Pancreas (tissue), 10 donors: ENCODE measurements at regions not wholly inside any gene's neighbourhood (a gene's known extent, or its start where the extent isn't known, plus 50 kb on each side); places are given as distances from the start of the nearest gene placed in this dataset.

Experiments
- ATAC-seq, 4 donors: fragments of 200-7000 bp; cut with Tn5 transposase; one replicate each; pipeline versions ENCODE4 v1.8.0 to v1.9.1; 2020; ENCODE audit warnings: mild to moderate bottlenecking in 4 of 4, moderate library complexity in 4 of 4
- DNase-seq, 6 donors: peaks; one replicate each; pipeline ENCODE4 v3.0.0-alpha.2; 2020
- FAIRE-seq: peaks from 2 replicates; lab custom pipeline; 2012; peaks lifted over from hg19 to GRCh38; lab: Jason Lieb, UNC
- H3K27ac ChIP-seq, 4 donors: fragments of 200-600 bp; sonication (generic); 1 replicate in 3 of 4; 2 replicates in 1 of 4; pipeline versions ENCODE4 v1.5.0 to v1.8.0; 2020
- H3K27me3 ChIP-seq, 4 donors: fragments of 200-600 bp; one replicate each; pipeline ENCODE4 v1.8.0; 2021
- H3K36me3 ChIP-seq, 3 donors: fragments of 200-600 bp; sonication (generic) in 1 of 3; one replicate each; pipeline versions ENCODE4 v1.5.0 to v1.8.0; 2020 to 2021
- H3K4me1 ChIP-seq, 3 donors: fragments of 200-600 bp; one replicate each; pipeline ENCODE4 v1.8.0; 2021
- H3K4me3 ChIP-seq, 4 donors: fragments of 200-600 bp; sonication (generic) in 2 of 4; one replicate each; pipeline versions ENCODE4 v1.5.0 to v1.8.0; 2020 to 2021
- H3K9me3 ChIP-seq, 4 donors: fragments of 200-600 bp; one replicate each; pipeline ENCODE4 v1.8.0; 2021
- CTCF ChIP-seq, 4 donors: fragments of 200-600 bp; sonication (generic) in 3 of 4; IDR thresholded peaks; one replicate each; pipeline versions ENCODE4 v1.5.0 to v1.8.0; 2021; ENCODE audit warnings: antibody characterized with exemption in 4 of 4
- WGBS, 2 donors: extraction: QIAGEN DNeasy Blood & Tissue Kit; methylation state at CpG; one replicate each; pipeline ENCODE4 v1.1.7; 2013; 5-methylcytosine and 5-hydroxymethylcytosine counted together
- intact Hi-C, 3 donors: fragments of 100-400 bp; cut with DNase I; formaldehyde crosslinking; loops; one replicate each; pipeline versions ENCODE4 v1.11.1 to v1.14.2; 2022
- donor health status: healthy with polysubstance abuse.
- donor health status: DM: no; HTN: no; CAD: no; lungs with moderate emphysema.
- donor health status: DM: no; HTN: no; CAD: no.
- donor health status: control.
- donor health status: control.
- donor health status: Bipolar disorder and iron deficiency.
- donor health status: DM: yes; HTN: yes; CAD: no.
- donor health status: DM: no; HTN: no; CAD: no.
- donor health status: DM: no; HTN: no; CAD: no.
- donor health status: DM: yes; HTN: yes; CAD: no.

- no peak for FAIRE-seq
Measured at GRCh38 chr4:81602854-81603253, 131.1 kb upstream of the RASGEF1B start.

DNA sequence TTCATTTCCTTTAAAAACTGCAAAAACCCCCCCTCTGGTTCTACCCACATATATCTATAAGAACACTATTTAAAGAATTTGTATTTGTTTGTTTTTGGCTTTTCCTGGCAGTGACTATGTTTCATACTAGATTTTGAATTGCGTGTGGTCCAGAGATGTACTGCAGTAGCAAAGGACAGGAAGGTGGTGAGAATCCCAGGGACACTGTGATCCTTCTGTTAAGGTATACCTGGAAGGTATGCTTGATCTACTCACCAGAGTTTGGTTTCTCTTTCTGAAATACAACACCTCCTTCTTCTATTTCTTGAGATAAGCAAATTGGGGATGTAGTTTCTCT is 129.6 kb upstream of the RASGEF1B start:
- Histone ChIP-seq H3K4me1 (no peaks in the 10 kb centered on the region), H3K27ac (no peak overlapping the region), H3K36me3 (no peaks in the 10 kb centered on the region), H3K4me3 (no peak overlapping the region), H3K9me3 (no peaks in the 10 kb centered on the region), H3K27me3 (no peaks in the 10 kb centered on the region)
- FAIRE-seq = no peak
- 47 to 53% methylated on average over 1 of the region's 1 CpG for WGBS, 2 donors
- intact Hi-C loops = no loop called here
- ATAC-seq = peak in 1 of 4 donors; percentile 16
- TF ChIP-seq CTCF (IDR thresholded peaks at IDR 0.05) = no peak
- DNase-seq = no peak

More at GRCh38 chr4:81602854-81603253, 131.1 kb upstream of the RASGEF1B start:
- Histone ChIP-seq H3K9me3 (no peaks in the 10 kb centered on the region), H3K4me1 (no peaks in the 10 kb centered on the region), H3K27me3 (no peaks in the 10 kb centered on the region), H3K27ac (no peak overlapping the region), H3K36me3 (no peaks in the 10 kb centered on the region), H3K4me3 (no peak overlapping the region)
- TF ChIP-seq CTCF (IDR thresholded peaks at IDR 0.05) = no peak
- ATAC-seq = no peak
- intact Hi-C loops = no loop called here
- DNase-seq = no peak

DNA sequence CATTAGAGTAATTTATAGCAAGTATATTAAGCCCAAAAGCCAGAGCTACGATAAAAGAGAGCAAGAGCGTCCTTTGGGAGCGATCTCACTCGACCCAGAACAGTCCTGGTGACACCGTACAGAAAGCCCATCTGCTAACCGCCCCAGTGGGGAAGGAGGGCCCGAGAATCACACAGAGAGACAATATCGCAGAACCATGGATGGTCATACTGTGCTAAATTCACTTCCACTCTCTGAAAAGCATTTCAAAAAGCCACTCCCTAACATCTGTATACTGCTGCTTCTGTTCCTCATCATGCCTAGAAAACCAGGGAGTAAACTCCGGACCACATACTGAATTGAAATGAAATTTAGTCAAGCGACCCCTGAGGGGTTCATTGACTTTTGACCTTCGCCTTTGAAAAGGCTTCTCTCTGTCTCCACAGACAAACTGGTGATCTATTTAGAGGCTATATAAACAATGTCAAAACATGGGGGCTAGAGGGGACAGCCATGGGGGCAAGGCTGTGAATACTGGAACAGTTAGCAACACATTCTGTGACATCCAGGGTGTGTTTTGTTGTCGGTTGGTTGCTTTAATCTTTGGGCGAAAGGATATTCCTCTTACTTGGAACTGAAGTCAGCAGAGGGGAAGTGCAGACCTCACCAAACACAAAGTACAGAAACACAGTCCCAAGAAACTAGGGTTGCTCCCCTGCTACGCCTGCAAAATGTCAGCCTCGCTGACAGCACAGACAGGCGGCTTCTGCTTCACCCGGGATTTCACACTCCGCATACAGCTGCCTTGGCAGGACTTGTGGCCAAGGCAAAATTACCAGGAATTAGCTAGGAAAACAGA is 129.0 kb upstream of the RASGEF1B start:
- no peak overlapping the region for H3K27ac ChIP-seq
- H3K9me3 ChIP-seq = no peaks in the 10 kb centered on the region
- ATAC-seq (peak in 3 of 4 donors; percentile 31 to 64 (median 54)), DNase-seq (no peak), FAIRE-seq (no peak)
- H3K4me1 ChIP-seq = no peaks in the 10 kb centered on the region
- intact Hi-C loops = no loop called here
- no peaks in the 10 kb centered on the region for H3K36me3 ChIP-seq
- no peak for TF ChIP-seq CTCF (IDR thresholded peaks at IDR 0.05)
- H3K4me3 ChIP-seq = no peak overlapping the region
- 61 to 66% methylated on average over 18 of the region's 18 CpGs for WGBS, 2 donors
- H3K27me3 ChIP-seq = no peaks in the 10 kb centered on the region

- H3K27ac ChIP-seq = no peak overlapping the region
- ATAC-seq (peak in 1 of 4 donors; percentile 23), FAIRE-seq (no peak), DNase-seq (no peak)
- H3K36me3 ChIP-seq = no peaks in the 10 kb centered on the region
- no peaks in the 10 kb centered on the region for H3K27me3 ChIP-seq
- no peaks in the 10 kb centered on the region for H3K9me3 ChIP-seq
- 50 to 63% methylated on average over 5 of the region's 5 CpGs for WGBS, 2 donors
- intact Hi-C loops = no loop called here
- no peak for TF ChIP-seq CTCF (IDR thresholded peaks at IDR 0.05)
- no peaks in the 10 kb centered on the region for H3K4me1 ChIP-seq
- H3K4me3 ChIP-seq = no peak overlapping the region
Measured at GRCh38 chr4:81599742-81600380, 128.2 kb upstream of the RASGEF1B start.
